ENCODE measurements at regions not wholly inside any gene's neighbourhood (a gene's known extent, or its start where the extent isn't known, plus 50 kb on each side); places are given as distances from the start of the nearest gene placed in this dataset.
A peak's percentile ranks its signal among the peaks of the same experiment; 100 is the strongest.

- H3K27me3 ChIP-seq (ENCODE audit: control insufficient read depth, insufficient read depth, low read length) = no peaks in the 10 kb centered on the region
- no peaks in the 10 kb centered on the region for H3K36me3 ChIP-seq (ENCODE audit: control insufficient read depth, insufficient read depth, low read length)
- no peak for DNase-seq (ENCODE audit: low read depth)
- no peak for TF ChIP-seq CTCF (IDR thresholded peaks at IDR 0.05; ENCODE audit: insufficient read depth, low read length, poor library complexity, severe bottlenecking)
- H3K4me3 ChIP-seq (ENCODE audit: low read depth, low read length) = no peak overlapping the region
Observed at GRCh38 chr2:22885245-22885644, 499.7 kb upstream of the KLHL29 start.

GRCh38 chr2:22887426-22887825, 497.6 kb upstream of the KLHL29 start:
- Histone ChIP-seq H3K4me3 (ENCODE audit: low read depth, low read length) (no peak overlapping the region), H3K27me3 (ENCODE audit: control insufficient read depth, insufficient read depth, low read length) (no peaks in the 10 kb centered on the region), H3K36me3 (ENCODE audit: control insufficient read depth, insufficient read depth, low read length) (no peaks in the 10 kb centered on the region)
- no peak for DNase-seq (ENCODE audit: low read depth)
- TF ChIP-seq CTCF (IDR thresholded peaks at IDR 0.05; ENCODE audit: insufficient read depth, low read length, poor library complexity, severe bottlenecking) = no peak

DNA sequence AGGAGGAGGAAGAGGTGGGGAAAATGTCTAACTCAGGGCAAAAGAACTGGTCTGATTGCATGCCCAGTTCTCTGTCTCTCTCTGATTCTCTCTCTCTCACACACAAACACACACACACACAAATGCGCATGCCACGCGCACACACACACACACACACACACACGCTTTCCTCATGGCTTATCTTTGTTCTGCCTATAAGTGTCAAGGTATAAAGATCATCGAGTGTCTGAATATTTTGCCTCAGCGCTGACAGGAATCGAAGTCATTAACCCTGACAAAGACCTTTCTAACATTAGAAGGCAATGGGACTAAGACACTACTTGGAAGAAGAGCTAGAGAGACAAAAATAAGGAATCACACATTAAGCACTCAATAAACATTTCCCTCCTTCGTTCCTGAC, 497.1 kb upstream of the KLHL29 start:
- H3K4me3 ChIP-seq (ENCODE audit: low read depth, low read length) = no peak overlapping the region
- H3K27me3 ChIP-seq (ENCODE audit: control insufficient read depth, insufficient read depth, low read length) = no peaks in the 10 kb centered on the region
- no peak for TF ChIP-seq CTCF (IDR thresholded peaks at IDR 0.05; ENCODE audit: insufficient read depth, low read length, poor library complexity, severe bottlenecking)
- no peak for DNase-seq (ENCODE audit: low read depth)
- H3K36me3 ChIP-seq (ENCODE audit: control insufficient read depth, insufficient read depth, low read length) = no peaks in the 10 kb centered on the region

DNA sequence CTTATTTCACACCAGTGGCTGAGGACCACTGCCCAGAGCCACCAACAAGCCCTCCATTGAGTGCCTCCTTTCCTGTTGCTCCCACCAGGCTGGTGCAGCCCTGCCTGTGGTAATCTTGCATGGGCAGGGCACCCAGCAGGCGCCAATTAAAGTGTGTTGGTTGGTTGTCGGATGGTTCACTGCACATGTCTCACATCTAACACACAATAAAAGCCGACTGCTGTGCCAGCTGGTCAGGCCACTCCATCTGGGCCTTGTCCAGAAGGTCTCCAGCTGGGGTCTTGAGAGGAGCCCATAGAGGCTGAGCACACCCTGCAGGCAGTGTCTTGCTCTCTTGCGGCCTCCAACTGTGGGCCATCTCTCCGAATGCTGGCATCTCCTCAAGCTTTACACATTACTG, 494.8 kb upstream of the KLHL29 start:
- Histone ChIP-seq H3K4me3 (ENCODE audit: low read depth, low read length) (no peak overlapping the region), H3K27me3 (ENCODE audit: control insufficient read depth, insufficient read depth, low read length) (no peaks in the 10 kb centered on the region), H3K36me3 (ENCODE audit: control insufficient read depth, insufficient read depth, low read length) (no peaks in the 10 kb centered on the region)
- TF ChIP-seq CTCF (IDR thresholded peaks at IDR 0.05; ENCODE audit: insufficient read depth, low read length, poor library complexity, severe bottlenecking) = no peak
- no peak for DNase-seq (ENCODE audit: low read depth)

GRCh38 chr2:22893761-22894517, 491.0 kb upstream of the KLHL29 start:
- Histone ChIP-seq H3K4me3 (ENCODE audit: low read depth, low read length) (no peak overlapping the region), H3K36me3 (ENCODE audit: control insufficient read depth, insufficient read depth, low read length) (no peaks in the 10 kb centered on the region), H3K27me3 (ENCODE audit: control insufficient read depth, insufficient read depth, low read length) (no peaks in the 10 kb centered on the region)
- TF ChIP-seq CTCF (IDR thresholded peaks at IDR 0.05; ENCODE audit: insufficient read depth, low read length, poor library complexity, severe bottlenecking) = no peak
- peak; percentile 31 for DNase-seq (ENCODE audit: low read depth)

DNA sequence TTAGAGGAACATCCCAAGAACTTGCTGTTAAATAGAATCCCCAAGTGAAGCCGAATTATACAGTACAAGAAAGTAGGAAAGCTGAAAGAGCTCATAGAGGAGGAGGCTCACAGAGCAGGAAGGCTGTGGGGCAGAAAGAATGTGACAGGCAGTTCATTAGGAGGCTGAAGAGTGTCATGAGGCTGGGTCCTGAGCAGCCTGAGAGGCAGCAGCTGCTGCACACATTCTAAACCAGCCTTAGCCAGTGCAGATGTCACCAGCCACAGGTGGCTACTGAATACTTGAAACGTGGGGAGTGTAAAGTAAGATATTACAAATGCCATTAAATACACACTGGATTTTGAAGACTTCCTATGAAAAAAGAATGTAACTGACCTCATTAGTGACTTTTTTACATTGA, 490.2 kb upstream of the KLHL29 start:
- Histone ChIP-seq H3K36me3 (ENCODE audit: control insufficient read depth, insufficient read depth, low read length) (no peaks in the 10 kb centered on the region), H3K27me3 (ENCODE audit: control insufficient read depth, insufficient read depth, low read length) (no peaks in the 10 kb centered on the region), H3K4me3 (ENCODE audit: low read depth, low read length) (no peak overlapping the region)
- no peak for TF ChIP-seq CTCF (IDR thresholded peaks at IDR 0.05; ENCODE audit: insufficient read depth, low read length, poor library complexity, severe bottlenecking)
- no peak for DNase-seq (ENCODE audit: low read depth)

Data from kidney epithelial cell (primary cell).